SK-N-SH treated with all-trans-retinoic acid at 6 μM for 48 hours (cell line): ENCODE measurements at regions not wholly inside any gene's neighbourhood (a gene's known extent, or its start where the extent isn't known, plus 50 kb on each side); places are given as distances from the start of the nearest gene placed in this dataset.

ENCODE experiments used
- BACH2 ChIP-seq: fragments of 250-450 bp; sonication (Bioruptor Pico); IDR thresholded peaks from 2 replicates; pipeline ENCODE4 v1.9.0; 2021; ENCODE audit warnings: mild to moderate bottlenecking, borderline replicate concordance
- CSDC2 ChIP-seq: fragments of 250-450 bp; sonication (Bioruptor Pico); IDR thresholded peaks from 2 replicates; pipeline ENCODE4 v1.5.0; 2020; ENCODE audit warnings: mild to moderate bottlenecking, moderate library complexity
- ESRRG ChIP-seq: fragments of 250-450 bp; sonication (Bioruptor Pico); IDR thresholded peaks from 2 replicates; pipeline ENCODE4 v1.6.1; 2021; ENCODE audit warnings: mild to moderate bottlenecking
- GLIS3 ChIP-seq: fragments of 250-450 bp; sonication (Bioruptor Pico); IDR thresholded peaks from 2 replicates; pipeline ENCODE4 v1.5.0; 2020; ENCODE audit warnings: mild to moderate bottlenecking, moderate library complexity
- PPARA ChIP-seq: fragments of 250-450 bp; sonication (Bioruptor Pico); IDR thresholded peaks from 2 replicates; pipeline ENCODE4 v1.5.0; 2020; ENCODE audit warnings: mild to moderate bottlenecking, borderline replicate concordance
- RARB ChIP-seq: fragments of 250-450 bp; sonication (Bioruptor Pico); IDR thresholded peaks from 2 replicates; pipeline ENCODE4 v1.8.0; 2021; ENCODE audit warnings: mild to moderate bottlenecking, moderate library complexity
- TCF4 ChIP-seq: fragments of 250-450 bp; sonication (Bioruptor Pico); IDR thresholded peaks from 2 replicates; pipeline ENCODE4 v1.8.0; 2021; ENCODE audit warnings: mild to moderate bottlenecking, moderate library complexity, borderline replicate concordance
- TOX ChIP-seq: fragments of 250-450 bp; sonication (Bioruptor Pico); IDR thresholded peaks from 2 replicates; pipeline ENCODE4 v1.8.0; 2021; ENCODE audit warnings: mild to moderate bottlenecking, moderate library complexity, borderline replicate concordance
- ZFP3 ChIP-seq: fragments of 250-450 bp; sonication (Bioruptor Pico); IDR thresholded peaks from 2 replicates; pipeline ENCODE4 v1.5.0; 2020; ENCODE audit warnings: mild to moderate bottlenecking, moderate library complexity
- ZFP30 ChIP-seq: fragments of 450-650 bp; formaldehyde crosslinking; IDR thresholded peaks from 2 replicates; pipeline ENCODE4 v1.5.0; 2022; ENCODE audit warnings: mild to moderate bottlenecking, moderate library complexity
- ZNF70 ChIP-seq: fragments of 450-650 bp; formaldehyde crosslinking; IDR thresholded peaks from 2 replicates; pipeline ENCODE4 v1.5.0; 2020; ENCODE audit warnings: mild to moderate bottlenecking, moderate library complexity
- TF ChIP-seq, protein P1 (sequence below): fragments of 250-450 bp; sonication (Bioruptor Pico); IDR thresholded peaks from 2 replicates; pipeline ENCODE4 v1.5.1; 2021; ENCODE audit warnings: mild to moderate bottlenecking, moderate library complexity
- TF ChIP-seq, protein P2 (sequence below): fragments of 250-450 bp; sonication (Bioruptor Pico); IDR thresholded peaks from 2 replicates; pipeline ENCODE4 v1.5.1; 2020; ENCODE audit warnings: low read depth, mild to moderate bottlenecking, moderate library complexity
- TF ChIP-seq, protein P3 (sequence below): fragments of 250-450 bp; sonication (Bioruptor Pico); IDR thresholded peaks from 2 replicates; pipeline ENCODE4 v1.8.0; 2020; ENCODE audit warnings: mild to moderate bottlenecking, moderate library complexity, borderline replicate concordance

DNA sequence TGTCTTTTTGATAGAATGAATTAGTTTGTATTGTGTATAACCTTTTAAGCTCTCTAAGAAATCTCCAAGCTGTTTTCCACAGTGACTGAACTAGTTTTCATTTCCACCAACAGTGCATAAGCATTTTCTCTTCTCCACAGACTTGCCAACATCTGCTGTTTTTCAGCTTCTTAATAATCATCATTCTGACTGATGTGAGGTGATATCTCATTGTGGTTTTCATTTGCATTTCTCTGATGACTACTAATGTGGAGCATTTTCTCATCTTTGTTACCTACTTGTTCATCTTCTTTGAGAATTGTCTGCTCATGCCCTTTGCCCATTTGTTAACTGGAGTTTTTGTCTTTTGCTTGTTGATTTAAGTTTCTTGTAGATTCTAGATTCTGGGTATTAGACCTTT lies 777.5 kb downstream of the OTOL1 start:
- TF ChIP-seq BACH2 (CRISPR knock-in tag): no peak
- TF ChIP-seq, protein P1, sequence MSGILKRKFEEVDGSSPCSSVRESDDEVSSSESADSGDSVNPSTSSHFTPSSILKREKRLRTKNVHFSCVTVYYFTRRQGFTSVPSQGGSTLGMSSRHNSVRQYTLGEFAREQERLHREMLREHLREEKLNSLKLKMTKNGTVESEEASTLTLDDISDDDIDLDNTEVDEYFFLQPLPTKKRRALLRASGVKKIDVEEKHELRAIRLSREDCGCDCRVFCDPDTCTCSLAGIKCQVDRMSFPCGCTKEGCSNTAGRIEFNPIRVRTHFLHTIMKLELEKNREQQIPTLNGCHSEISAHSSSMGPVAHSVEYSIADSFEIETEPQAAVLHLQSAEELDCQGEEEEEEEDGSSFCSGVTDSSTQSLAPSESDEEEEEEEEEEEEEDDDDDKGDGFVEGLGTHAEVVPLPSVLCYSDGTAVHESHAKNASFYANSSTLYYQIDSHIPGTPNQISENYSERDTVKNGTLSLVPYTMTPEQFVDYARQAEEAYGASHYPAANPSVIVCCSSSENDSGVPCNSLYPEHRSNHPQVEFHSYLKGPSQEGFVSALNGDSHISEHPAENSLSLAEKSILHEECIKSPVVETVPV (CRISPR knock-in tag): no peak
- no peak for TF ChIP-seq ZFP3
- TF ChIP-seq CSDC2 (CRISPR knock-in tag): no peak
- TF ChIP-seq, protein P2, sequence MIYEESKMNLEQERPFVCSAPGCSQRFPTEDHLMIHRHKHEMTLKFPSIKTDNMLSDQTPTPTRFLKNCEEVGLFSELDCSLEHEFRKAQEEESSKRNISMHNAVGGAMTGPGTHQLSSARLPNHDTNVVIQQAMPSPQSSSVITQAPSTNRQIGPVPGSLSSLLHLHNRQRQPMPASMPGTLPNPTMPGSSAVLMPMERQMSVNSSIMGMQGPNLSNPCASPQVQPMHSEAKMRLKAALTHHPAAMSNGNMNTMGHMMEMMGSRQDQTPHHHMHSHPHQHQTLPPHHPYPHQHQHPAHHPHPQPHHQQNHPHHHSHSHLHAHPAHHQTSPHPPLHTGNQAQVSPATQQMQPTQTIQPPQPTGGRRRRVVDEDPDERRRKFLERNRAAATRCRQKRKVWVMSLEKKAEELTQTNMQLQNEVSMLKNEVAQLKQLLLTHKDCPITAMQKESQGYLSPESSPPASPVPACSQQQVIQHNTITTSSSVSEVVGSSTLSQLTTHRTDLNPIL (CRISPR knock-in tag): no peak
- TF ChIP-seq TOX: no peak
- no peak for TF ChIP-seq ZFP30
- TF ChIP-seq, protein P3, sequence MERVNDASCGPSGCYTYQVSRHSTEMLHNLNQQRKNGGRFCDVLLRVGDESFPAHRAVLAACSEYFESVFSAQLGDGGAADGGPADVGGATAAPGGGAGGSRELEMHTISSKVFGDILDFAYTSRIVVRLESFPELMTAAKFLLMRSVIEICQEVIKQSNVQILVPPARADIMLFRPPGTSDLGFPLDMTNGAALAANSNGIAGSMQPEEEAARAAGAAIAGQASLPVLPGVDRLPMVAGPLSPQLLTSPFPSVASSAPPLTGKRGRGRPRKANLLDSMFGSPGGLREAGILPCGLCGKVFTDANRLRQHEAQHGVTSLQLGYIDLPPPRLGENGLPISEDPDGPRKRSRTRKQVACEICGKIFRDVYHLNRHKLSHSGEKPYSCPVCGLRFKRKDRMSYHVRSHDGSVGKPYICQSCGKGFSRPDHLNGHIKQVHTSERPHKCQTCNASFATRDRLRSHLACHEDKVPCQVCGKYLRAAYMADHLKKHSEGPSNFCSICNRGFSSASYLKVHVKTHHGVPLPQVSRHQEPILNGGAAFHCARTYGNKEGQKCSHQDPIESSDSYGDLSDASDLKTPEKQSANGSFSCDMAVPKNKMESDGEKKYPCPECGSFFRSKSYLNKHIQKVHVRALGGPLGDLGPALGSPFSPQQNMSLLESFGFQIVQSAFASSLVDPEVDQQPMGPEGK (CRISPR knock-in tag): no peak
- TF ChIP-seq ZNF70 (CRISPR knock-in tag): no peak
- no peak for TF ChIP-seq ESRRG
- TF ChIP-seq TCF4 (CRISPR knock-in tag): no peak
- no peak for TF ChIP-seq GLIS3
- TF ChIP-seq PPARA (CRISPR knock-in tag): no peak
- no peak for TF ChIP-seq RARB (CRISPR knock-in tag)
